ENCODE measurements at regions not wholly inside any gene's neighbourhood (a gene's known extent, or its start where the extent isn't known, plus 50 kb on each side); places are given as distances from the start of the nearest gene placed in this dataset.

DNA sequence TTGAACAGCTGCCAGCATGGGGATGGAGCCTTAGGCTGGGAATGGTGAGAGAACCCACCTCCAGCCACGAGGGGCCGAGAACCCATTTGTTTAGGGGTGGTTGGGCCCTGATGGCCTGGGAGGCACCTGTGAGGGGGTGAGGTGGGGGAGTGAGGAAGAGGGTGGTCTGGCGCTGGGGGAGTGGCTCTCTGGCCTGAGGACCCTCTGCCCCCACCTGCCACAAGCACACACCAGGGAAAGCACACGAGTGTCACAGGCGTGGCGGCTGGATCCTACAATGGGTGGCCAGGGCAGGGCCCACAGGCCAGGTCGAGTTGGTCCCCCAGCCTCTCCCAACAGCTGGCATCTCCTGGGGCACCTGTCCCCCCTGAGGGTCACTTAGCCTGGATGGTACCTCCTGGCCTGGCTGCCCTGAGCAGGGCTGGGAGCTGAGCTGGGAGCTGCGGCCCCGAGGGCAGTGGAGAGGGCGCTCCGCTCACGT, 340.5 kb downstream of the TMEM121 start:
- intact Hi-C loops (cut with DNase I): no loop called here
- H3K9me3 ChIP-seq: no peaks in the 10 kb centered on the region
- no peak overlapping the region for H3K4me3 ChIP-seq
- no peaks in the 10 kb centered on the region for H3K27me3 ChIP-seq
- no peak for DNase-seq (ENCODE audit: extremely low spot score in 2 of 2)
- no peaks in the 10 kb centered on the region for H3K36me3 ChIP-seq
- TF ChIP-seq CTCF (IDR thresholded peaks at IDR 0.05): no peak
- TF ChIP-seq POLR2AphosphoS5 (IDR thresholded peaks at IDR 0.05; ENCODE audit: insufficient read depth in 1 of 2, low read depth in 1 of 2): no peak
- no peak for TF ChIP-seq POLR2A (IDR thresholded peaks at IDR 0.05)
- H3K4me1 ChIP-seq: no peaks in the 10 kb centered on the region
- no peak overlapping the region for H3K27ac ChIP-seq

DNA sequence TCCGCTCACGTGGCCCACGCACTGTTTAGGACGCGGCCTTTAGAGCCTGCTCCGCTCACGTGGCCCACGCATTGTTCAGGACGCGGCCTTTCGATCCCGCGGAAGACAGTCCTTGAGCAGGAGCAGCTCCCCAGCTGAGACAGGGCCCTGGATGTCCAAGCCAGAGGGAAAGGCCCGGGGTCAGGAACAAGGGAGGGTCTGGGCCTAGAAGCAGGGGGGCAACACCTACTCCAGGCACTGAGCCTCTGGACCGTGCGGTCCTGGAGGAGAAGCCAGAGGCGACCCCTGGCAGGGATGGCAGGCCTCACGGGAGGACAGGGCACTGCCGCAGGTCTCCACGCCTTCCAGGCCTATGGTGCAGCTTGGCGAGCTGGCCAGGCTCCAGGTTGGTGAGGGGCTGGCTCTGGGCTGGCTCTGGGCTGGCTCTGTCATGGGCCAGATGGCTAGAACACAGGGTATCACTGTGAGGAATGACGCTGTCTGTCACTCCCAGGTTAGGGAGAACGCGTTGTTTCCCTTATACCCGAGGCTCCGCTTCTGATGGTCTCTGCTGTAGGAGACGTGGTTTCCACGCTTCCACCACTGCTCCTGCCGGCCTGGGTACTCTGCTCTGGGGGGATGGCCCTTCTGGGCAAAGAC, 341.7 kb downstream of the TMEM121 start:
- no peak for DNase-seq (ENCODE audit: extremely low spot score in 2 of 2)
- TF ChIP-seq POLR2AphosphoS5 (IDR thresholded peaks at IDR 0.05; ENCODE audit: insufficient read depth in 1 of 2, low read depth in 1 of 2) (no peak), POLR2A (IDR thresholded peaks at IDR 0.05) (no peak), CTCF (IDR thresholded peaks at IDR 0.05) (no peak)
- Histone ChIP-seq H3K27ac (no peak overlapping the region), H3K4me3 (no peak overlapping the region), H3K27me3 (no peaks in the 10 kb centered on the region), H3K9me3 (no peaks in the 10 kb centered on the region), H3K36me3 (no peaks in the 10 kb centered on the region), H3K4me1 (no peaks in the 10 kb centered on the region)
- intact Hi-C loops (cut with DNase I): no loop called here

DNA sequence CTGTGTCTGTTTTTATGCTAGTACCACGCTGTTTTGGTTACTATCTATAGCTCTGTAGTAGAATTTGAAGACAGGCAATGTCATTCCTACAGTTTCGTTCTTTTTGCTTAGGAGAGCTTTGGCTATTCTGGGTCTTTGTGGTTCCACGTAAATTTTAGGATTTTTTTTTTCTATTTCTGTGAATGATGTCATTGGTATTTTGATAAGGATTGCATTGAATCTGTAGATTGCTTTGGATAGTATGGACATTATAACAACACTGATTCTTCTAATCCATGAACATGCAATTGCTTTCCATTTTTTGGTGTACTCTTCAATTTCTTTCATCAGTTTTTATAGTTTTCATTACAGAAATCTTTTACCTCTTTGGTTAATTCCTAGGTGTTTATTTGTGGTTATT, 345.2 kb downstream of the TMEM121 start:
- no peak overlapping the region for H3K4me3 ChIP-seq
- TF ChIP-seq CTCF (IDR thresholded peaks at IDR 0.05) (no peak), POLR2A (IDR thresholded peaks at IDR 0.05) (no peak), POLR2AphosphoS5 (IDR thresholded peaks at IDR 0.05; ENCODE audit: insufficient read depth in 1 of 2, low read depth in 1 of 2) (no peak)
- intact Hi-C loops (cut with DNase I): no loop called here

DNA sequence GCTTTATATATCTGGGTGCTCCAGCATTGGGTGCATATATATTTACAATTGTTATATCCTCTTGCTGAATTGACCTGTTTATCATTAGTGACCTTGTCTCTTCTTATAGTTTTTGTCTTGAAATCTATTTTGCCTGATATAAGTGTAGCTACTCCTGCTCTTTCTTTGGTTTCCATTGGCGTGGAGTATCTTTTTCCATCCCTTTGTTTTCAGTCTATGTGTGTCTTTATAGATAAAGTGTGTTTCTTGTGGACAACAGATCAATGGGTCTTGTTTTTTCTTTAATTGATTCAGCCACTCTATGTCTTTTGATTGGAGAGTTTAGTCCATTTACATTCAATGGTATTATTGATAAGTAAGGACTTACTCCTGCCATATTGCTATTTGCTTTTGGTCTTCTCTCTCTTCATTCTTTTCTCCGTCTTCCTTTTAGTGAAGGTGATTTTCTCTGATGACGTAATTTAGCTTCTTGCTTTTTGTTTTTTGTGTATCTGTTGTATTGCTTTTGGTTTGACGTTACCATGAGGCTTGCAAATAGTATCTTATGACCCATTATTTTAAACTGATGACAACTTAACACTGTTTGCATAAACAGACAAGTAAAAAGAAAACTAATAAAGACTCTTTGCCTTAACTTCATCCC, 347.6 kb downstream of the TMEM121 start:
- DNase-seq (ENCODE audit: extremely low spot score in 2 of 2): no peak
- intact Hi-C loops (cut with DNase I): no loop called here
- Histone ChIP-seq H3K27me3 (no peaks in the 10 kb centered on the region), H3K9me3 (no peaks in the 10 kb centered on the region), H3K4me3 (no peak overlapping the region), H3K36me3 (no peaks in the 10 kb centered on the region), H3K27ac (no peak overlapping the region), H3K4me1 (no peaks in the 10 kb centered on the region)
- TF ChIP-seq POLR2A (IDR thresholded peaks at IDR 0.05) (no peak), CTCF (IDR thresholded peaks at IDR 0.05) (no peak)

More for the DNA sequence above, 345.2 kb downstream of the TMEM121 start:
- H3K27ac ChIP-seq: no peak overlapping the region
- no peaks in the 10 kb centered on the region for H3K9me3 ChIP-seq
- no peaks in the 10 kb centered on the region for H3K36me3 ChIP-seq
- no peak for DNase-seq (ENCODE audit: extremely low spot score in 2 of 2)
- H3K4me1 ChIP-seq: no peaks in the 10 kb centered on the region
- no peaks in the 10 kb centered on the region for H3K27me3 ChIP-seq

GRCh38 chr14:105876158-105876557, 349.8 kb downstream of the TMEM121 start:
- Histone ChIP-seq H3K9me3 (no peaks in the 10 kb centered on the region), H3K27ac (no peak overlapping the region), H3K4me3 (no peak overlapping the region), H3K4me1 (no peaks in the 10 kb centered on the region), H3K27me3 (no peaks in the 10 kb centered on the region), H3K36me3 (no peaks in the 10 kb centered on the region)
- intact Hi-C loops (cut with DNase I): no loop called here
- no peak for TF ChIP-seq POLR2AphosphoS5 (IDR thresholded peaks at IDR 0.05; ENCODE audit: insufficient read depth in 1 of 2, low read depth in 1 of 2)
- TF ChIP-seq POLR2A (IDR thresholded peaks at IDR 0.05): no peak
- TF ChIP-seq CTCF (IDR thresholded peaks at IDR 0.05): no peak
- DNase-seq (ENCODE audit: extremely low spot score in 2 of 2): no peak
